ENCODE measurements at regions not wholly inside any gene's neighbourhood (a gene's known extent, or its start where the extent isn't known, plus 50 kb on each side); places are given as distances from the start of the nearest gene placed in this dataset.

DNA sequence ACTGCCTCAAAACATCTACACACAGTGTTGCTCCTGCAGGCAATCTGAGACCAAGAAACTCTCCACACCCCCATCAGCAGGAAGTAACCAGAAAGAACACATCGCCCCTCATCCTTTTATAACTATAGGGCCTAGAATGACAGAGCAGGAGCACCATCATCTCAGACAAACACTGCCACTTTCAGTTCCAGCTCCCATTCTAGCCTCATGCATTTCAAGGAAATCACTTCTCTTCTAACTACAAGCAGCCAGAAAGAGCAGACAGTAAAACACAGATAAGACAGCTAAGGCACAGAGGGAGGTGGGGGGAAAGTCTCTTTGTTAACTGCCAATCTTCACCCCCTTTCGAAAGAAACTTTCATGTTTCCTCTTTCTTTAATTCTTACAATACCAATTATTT, 102.6 kb upstream of the TENT5D start:
- peaks cover 0 to 1% (median 0%) of the 10 kb centered on the region in 3 donors for H3K27me3 Mint-ChIP-seq (ENCODE audit: low read depth in 3 of 3)
- no peak overlapping the region for H3K27ac Mint-ChIP-seq
- H3K4me3 Mint-ChIP-seq: no peak overlapping the region

DNA sequence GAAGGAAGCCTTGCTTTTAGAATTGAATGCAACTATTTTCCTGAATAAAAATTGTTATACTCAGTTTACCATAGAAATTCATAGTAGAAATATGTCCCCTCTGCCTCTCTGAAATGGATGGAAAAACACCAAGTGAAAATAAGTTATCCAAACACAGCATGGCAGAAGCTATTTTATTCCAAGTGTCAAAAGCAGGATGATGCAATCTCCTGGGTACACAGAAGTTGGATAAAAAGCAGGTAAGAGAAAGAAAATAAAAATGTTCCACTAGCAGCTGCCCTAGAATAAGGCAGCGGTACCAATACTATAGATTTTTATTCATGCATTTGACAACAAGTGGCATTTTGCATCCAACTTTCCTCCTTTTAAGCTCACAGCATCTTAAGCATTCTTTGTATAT, 89.0 kb upstream of the TENT5D start:
- no peak for DNase-seq
- intact Hi-C loops (cut with micrococcal nuclease): no loop called here
- Histone ChIP-seq H3K27me3 (ENCODE audit: control insufficient read depth in 2 of 2, insufficient read depth in 2 of 2, low read length in 2 of 2) (no peaks in the 10 kb centered on the region), H2AFZ (ENCODE audit: insufficient read depth, low read depth, low read length, poor library complexity, severe bottlenecking) (no peak overlapping the region), H3K27ac (ENCODE audit: low read depth in 1 of 2, low read length in 2 of 2) (no peak overlapping the region), H3K36me3 (replicated peaks in 1 of 2; ENCODE audit: control insufficient read depth in 1 of 2, insufficient read depth in 2 of 2, low read length in 2 of 2) (no peaks in the 10 kb centered on the region), H3K4me1 (ENCODE audit: control insufficient read depth in 1 of 2, insufficient read depth in 2 of 2, low read length in 2 of 2) (no peaks in the 10 kb centered on the region), H3K4me3 (replicated peaks in 1 of 3; ENCODE audit: low read depth in 2 of 3, low read length in 3 of 3) (no peak overlapping the region), H3K9me3 (replicated peaks in 1 of 2; ENCODE audit: control insufficient read depth in 1 of 2, insufficient read depth in 1 of 2, low read length in 2 of 2) (no peaks in the 10 kb centered on the region), H3K9ac (ENCODE audit: insufficient read depth, low read length, poor library complexity, severe bottlenecking) (no peak overlapping the region), H3K79me2 (ENCODE audit: insufficient read depth, low read length) (no peaks in the 10 kb centered on the region), H4K20me1 (ENCODE audit: insufficient read depth, low read length) (no peaks in the 10 kb centered on the region), H3K4me2 (replicated peaks; ENCODE audit: extremely low read depth, low read length, poor library complexity, severe bottlenecking) (no peak overlapping the region)
- Mint-ChIP-seq H3K36me3 (no peaks in the 10 kb centered on the region), H3K27ac (no peak overlapping the region), H3K9me3 (peaks cover 0 to 10% (median 1%) of the 10 kb centered on the region in 7 donors), H3K4me3 (no peak overlapping the region), H3K4me1 (peaks cover 4% of the 10 kb centered on the region), H3K27me3 (ENCODE audit: low read depth in 3 of 3) (peaks cover 0 to 3% (median 0%) of the 10 kb centered on the region in 3 donors)
- TF ChIP-seq, protein P1, sequence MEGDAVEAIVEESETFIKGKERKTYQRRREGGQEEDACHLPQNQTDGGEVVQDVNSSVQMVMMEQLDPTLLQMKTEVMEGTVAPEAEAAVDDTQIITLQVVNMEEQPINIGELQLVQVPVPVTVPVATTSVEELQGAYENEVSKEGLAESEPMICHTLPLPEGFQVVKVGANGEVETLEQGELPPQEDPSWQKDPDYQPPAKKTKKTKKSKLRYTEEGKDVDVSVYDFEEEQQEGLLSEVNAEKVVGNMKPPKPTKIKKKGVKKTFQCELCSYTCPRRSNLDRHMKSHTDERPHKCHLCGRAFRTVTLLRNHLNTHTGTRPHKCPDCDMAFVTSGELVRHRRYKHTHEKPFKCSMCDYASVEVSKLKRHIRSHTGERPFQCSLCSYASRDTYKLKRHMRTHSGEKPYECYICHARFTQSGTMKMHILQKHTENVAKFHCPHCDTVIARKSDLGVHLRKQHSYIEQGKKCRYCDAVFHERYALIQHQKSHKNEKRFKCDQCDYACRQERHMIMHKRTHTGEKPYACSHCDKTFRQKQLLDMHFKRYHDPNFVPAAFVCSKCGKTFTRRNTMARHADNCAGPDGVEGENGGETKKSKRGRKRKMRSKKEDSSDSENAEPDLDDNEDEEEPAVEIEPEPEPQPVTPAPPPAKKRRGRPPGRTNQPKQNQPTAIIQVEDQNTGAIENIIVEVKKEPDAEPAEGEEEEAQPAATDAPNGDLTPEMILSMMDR (IDR thresholded peaks at IDR 0.05): no peak
- no CpG with 5 or more reads among the region's 1 CpG for WGBS (ENCODE audit: insufficient coverage)

More for the DNA sequence above, 102.6 kb upstream of the TENT5D start:
- peaks cover 6 to 17% (median 14%) of the 10 kb centered on the region in 7 donors for H3K9me3 Mint-ChIP-seq
- Histone ChIP-seq H3K36me3 (replicated peaks in 1 of 2; ENCODE audit: control insufficient read depth in 1 of 2, insufficient read depth in 2 of 2, low read length in 2 of 2) (no peaks in the 10 kb centered on the region), H3K4me3 (replicated peaks in 1 of 3; ENCODE audit: low read depth in 2 of 3, low read length in 3 of 3) (no peak overlapping the region), H2AFZ (ENCODE audit: insufficient read depth, low read depth, low read length, poor library complexity, severe bottlenecking) (no peak overlapping the region), H3K4me1 (ENCODE audit: control insufficient read depth in 1 of 2, insufficient read depth in 2 of 2, low read length in 2 of 2) (no peaks in the 10 kb centered on the region), H3K9ac (ENCODE audit: insufficient read depth, low read length, poor library complexity, severe bottlenecking) (no peak overlapping the region), H3K79me2 (ENCODE audit: insufficient read depth, low read length) (no peaks in the 10 kb centered on the region), H3K4me2 (replicated peaks; ENCODE audit: extremely low read depth, low read length, poor library complexity, severe bottlenecking) (no peak overlapping the region), H3K27ac (ENCODE audit: low read depth in 1 of 2, low read length in 2 of 2) (no peak overlapping the region), H4K20me1 (ENCODE audit: insufficient read depth, low read length) (no peaks in the 10 kb centered on the region), H3K9me3 (replicated peaks in 1 of 2; ENCODE audit: control insufficient read depth in 1 of 2, insufficient read depth in 1 of 2, low read length in 2 of 2) (peaks cover 4 to 12% of the 10 kb centered on the region in 2 donors), H3K27me3 (ENCODE audit: control insufficient read depth in 2 of 2, insufficient read depth in 2 of 2, low read length in 2 of 2) (no peaks in the 10 kb centered on the region)
- DNase-seq: no peak
- no peaks in the 10 kb centered on the region for H3K36me3 Mint-ChIP-seq
- no peaks in the 10 kb centered on the region for H3K4me1 Mint-ChIP-seq
- intact Hi-C loops (cut with micrococcal nuclease): no loop called here
- TF ChIP-seq, protein P1 (IDR thresholded peaks at IDR 0.05): no peak
- WGBS (ENCODE audit: insufficient coverage): no CpG with 5 or more reads among the region's 2 CpGs
